Lung (tissue), 11 donors: ENCODE measurements at regions not wholly inside any gene's neighbourhood (a gene's known extent, or its start where the extent isn't known, plus 50 kb on each side); places are given as distances from the start of the nearest gene placed in this dataset.

Experiments
- ATAC-seq: fragments of 200-7000 bp; cut with Tn5 transposase; one replicate; pipeline ENCODE4 v1.9.1; 2020; ENCODE audit warnings: moderate number of reproducible peaks; ENCODE audit not compliant: insufficient read depth, low FRiP score
- DNase-seq, 3 donors: peaks; one replicate each; pipeline ENCODE4 v3.0.0-alpha.2; 2013 to 2017
- H3K27ac ChIP-seq, 2 donors: one replicate each; pipeline ENCODE4 v1.5.1; 2013; ENCODE audit warnings: mild to moderate bottlenecking in 2 of 2, moderate library complexity in 2 of 2, control low read depth in 1 of 2, inconsistent platforms in 1 of 2, low read depth in 1 of 2, low read length in 1 of 2
- H3K27me3 ChIP-seq, 3 donors: one replicate each; pipeline ENCODE4 v1.5.1; 2013; ENCODE audit warnings: low read length in 2 of 3; ENCODE audit not compliant: control insufficient read depth in 3 of 3, insufficient read depth in 3 of 3
- H3K36me3 ChIP-seq, 4 donors: one replicate each; pipeline ENCODE4 v1.5.1; 2013; ENCODE audit warnings: low read length in 4 of 4, mild to moderate bottlenecking in 1 of 4, moderate library complexity in 1 of 4; ENCODE audit not compliant: control insufficient read depth in 4 of 4, insufficient read depth in 4 of 4
- H3K4me1 ChIP-seq, 5 donors: one replicate each; pipeline ENCODE4 v1.5.1; 2013; ENCODE audit warnings: low read length in 5 of 5, mild to moderate bottlenecking in 2 of 5, moderate library complexity in 1 of 5; ENCODE audit not compliant: control insufficient read depth in 5 of 5, insufficient read depth in 5 of 5
- H3K4me3 ChIP-seq: one replicate; pipeline ENCODE4 v1.5.1; 2013; ENCODE audit warnings: mild to moderate bottlenecking, control low read depth, moderate library complexity
- H3K9ac ChIP-seq, 2 donors: one replicate each; pipeline ENCODE4 v1.5.1; 2013; ENCODE audit warnings: low read length in 2 of 2, control low read depth in 1 of 2; ENCODE audit not compliant: insufficient read depth in 1 of 2
- H3K9me3 ChIP-seq, 4 donors: one replicate each; pipeline ENCODE4 v1.5.1; 2013; ENCODE audit warnings: low read length in 3 of 4, mild to moderate bottlenecking in 1 of 4, moderate library complexity in 1 of 4; ENCODE audit not compliant: control insufficient read depth in 4 of 4, insufficient read depth in 3 of 4
- WGBS, 2 donors: extraction: QIAGEN DNeasy Blood & Tissue Kit; methylation state at CpG; one replicate each; pipeline ENCODE4 v1.1.7; 2013; 5-methylcytosine and 5-hydroxymethylcytosine counted together
- TF ChIP-seq, protein P1 (sequence below): IDR thresholded peaks from 2 replicates; pipeline ENCODE4 v1.5.1; 2012; ENCODE audit warnings: mild to moderate bottlenecking; ENCODE audit errors: control extremely low read depth, extremely low read depth
- donor health status: control.
- donor health status: control.
- donor health status: Bipolar disorder and iron deficiency.
- donor health status: healthy.
- donor health status: DM: yes; HTN: yes; CAD: no.

DNA sequence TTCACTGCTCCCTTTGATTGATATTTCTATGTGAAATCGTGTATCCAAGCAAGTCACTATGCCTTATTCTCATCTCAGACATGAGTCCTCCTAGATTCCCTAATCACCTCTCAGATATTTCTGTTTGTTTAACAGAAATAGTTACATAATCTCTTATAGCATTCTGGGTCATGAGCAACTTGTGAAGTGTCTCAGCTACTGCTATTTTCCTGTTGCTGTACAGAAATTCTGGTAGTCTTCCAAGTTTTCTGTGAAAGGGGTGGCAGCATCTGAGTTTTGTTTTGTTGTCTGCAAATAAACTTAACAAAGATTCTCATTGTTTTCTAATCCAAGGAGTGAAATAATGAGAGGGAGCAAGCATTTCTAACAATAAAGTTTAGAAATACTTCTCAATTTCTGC lies 256.9 kb upstream of the ST8SIA4 start:
- TF ChIP-seq, protein P1, sequence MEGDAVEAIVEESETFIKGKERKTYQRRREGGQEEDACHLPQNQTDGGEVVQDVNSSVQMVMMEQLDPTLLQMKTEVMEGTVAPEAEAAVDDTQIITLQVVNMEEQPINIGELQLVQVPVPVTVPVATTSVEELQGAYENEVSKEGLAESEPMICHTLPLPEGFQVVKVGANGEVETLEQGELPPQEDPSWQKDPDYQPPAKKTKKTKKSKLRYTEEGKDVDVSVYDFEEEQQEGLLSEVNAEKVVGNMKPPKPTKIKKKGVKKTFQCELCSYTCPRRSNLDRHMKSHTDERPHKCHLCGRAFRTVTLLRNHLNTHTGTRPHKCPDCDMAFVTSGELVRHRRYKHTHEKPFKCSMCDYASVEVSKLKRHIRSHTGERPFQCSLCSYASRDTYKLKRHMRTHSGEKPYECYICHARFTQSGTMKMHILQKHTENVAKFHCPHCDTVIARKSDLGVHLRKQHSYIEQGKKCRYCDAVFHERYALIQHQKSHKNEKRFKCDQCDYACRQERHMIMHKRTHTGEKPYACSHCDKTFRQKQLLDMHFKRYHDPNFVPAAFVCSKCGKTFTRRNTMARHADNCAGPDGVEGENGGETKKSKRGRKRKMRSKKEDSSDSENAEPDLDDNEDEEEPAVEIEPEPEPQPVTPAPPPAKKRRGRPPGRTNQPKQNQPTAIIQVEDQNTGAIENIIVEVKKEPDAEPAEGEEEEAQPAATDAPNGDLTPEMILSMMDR = no peak
- Histone ChIP-seq H3K27ac (no peak overlapping the region), H3K27me3 (no peaks in the 10 kb centered on the region), H3K36me3 (no peaks in the 10 kb centered on the region), H3K4me1 (no peaks in the 10 kb centered on the region), H3K9ac (no peak overlapping the region), H3K9me3 (peaks cover 0 to 2% (median 0%) of the 10 kb centered on the region in 4 donors), H3K4me3 (no peak overlapping the region)
- DNase-seq (peak in 2 of 3 donors; percentile 45 to 49), ATAC-seq (no peak)
- WGBS, 2 donors = 36 to 62% methylated on average over 1 of the region's 1 CpG

DNA sequence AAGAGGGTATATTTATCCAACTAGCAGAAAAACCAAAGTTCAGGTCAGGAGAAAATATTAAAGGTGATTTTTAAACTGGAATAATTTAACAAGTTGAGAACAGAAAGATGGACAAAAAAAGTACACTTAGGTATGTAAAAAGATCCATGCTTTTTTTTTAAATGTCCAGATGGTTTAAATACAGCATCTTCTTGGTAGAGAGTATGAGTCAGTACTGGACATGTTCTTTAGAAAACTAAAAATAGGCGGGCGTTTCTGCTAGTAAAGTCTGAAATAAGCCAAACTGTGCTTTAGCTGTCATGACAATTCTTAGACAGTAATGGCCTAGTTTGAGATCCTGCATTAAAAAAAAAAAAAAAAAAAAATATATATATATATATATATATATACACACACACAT lies 255.9 kb upstream of the ST8SIA4 start:
- H3K36me3 ChIP-seq = no peaks in the 10 kb centered on the region
- H3K9ac ChIP-seq = no peak overlapping the region
- H3K9me3 ChIP-seq = peaks cover 0 to 2% (median 0%) of the 10 kb centered on the region in 4 donors
- WGBS, 2 donors = 85 to 94% methylated on average over 2 of the region's 2 CpGs
- no peaks in the 10 kb centered on the region for H3K27me3 ChIP-seq
- DNase-seq (peak in 1 of 3 donors; percentile 8), ATAC-seq (no peak)
- H3K27ac ChIP-seq = no peak overlapping the region
- H3K4me1 ChIP-seq = no peaks in the 10 kb centered on the region
- no peak overlapping the region for H3K4me3 ChIP-seq
- TF ChIP-seq, protein P1 = no peak

DNA sequence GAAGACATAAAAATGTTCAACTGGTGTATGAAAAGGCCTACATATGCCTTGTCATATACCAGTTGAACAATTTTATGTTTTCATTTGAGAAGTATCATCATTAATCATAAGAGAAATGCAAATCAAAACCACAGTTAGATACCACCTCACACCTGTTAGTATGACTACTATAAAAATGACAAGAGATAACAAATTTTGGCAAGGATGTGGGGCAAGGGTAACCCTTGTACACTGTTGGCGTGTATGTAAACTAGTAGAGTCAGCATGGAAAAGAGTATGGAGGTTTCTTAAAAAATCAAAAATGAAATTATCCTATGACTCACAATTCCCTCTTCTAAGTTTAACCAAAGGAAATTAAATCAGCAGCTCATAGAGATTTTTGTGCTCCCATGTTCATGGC lies 250.4 kb upstream of the ST8SIA4 start:
- ATAC-seq = no peak
- no peak overlapping the region for H3K9ac ChIP-seq

DNA sequence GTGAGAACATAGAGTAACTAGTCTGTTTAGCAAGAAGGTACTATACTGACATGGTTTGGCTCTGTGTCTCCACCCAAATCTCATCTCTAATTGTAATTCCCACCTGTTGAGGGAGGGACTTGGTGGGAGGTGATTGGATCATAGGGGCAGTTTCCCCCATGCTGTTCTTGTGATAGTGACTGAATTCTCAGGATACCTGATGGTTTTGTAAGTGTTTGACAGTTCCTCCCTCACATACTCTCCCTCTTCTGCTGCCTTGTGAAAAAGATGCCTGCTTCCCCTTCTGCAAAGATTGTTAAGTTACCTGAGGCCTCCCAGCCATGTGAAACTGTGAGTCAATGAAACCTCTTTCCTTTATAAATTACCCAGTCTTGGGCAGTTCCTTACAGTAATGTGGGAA lies 240.4 kb upstream of the ST8SIA4 start:
- Histone ChIP-seq H3K27ac (no peak overlapping the region), H3K9me3 (peaks cover 0 to 3% (median 0%) of the 10 kb centered on the region in 4 donors), H3K4me1 (no peaks in the 10 kb centered on the region), H3K9ac (no peak overlapping the region), H3K27me3 (no peaks in the 10 kb centered on the region), H3K4me3 (no peak overlapping the region), H3K36me3 (no peaks in the 10 kb centered on the region)
- TF ChIP-seq, protein P1 = no peak
- no peak for ATAC-seq
- DNase-seq = no peak

More for the DNA sequence above, 250.4 kb upstream of the ST8SIA4 start:
- no peaks in the 10 kb centered on the region for H3K4me1 ChIP-seq
- no peak overlapping the region for H3K27ac ChIP-seq
- TF ChIP-seq, protein P1 = no peak
- no peak overlapping the region for H3K4me3 ChIP-seq
- H3K9me3 ChIP-seq = no peaks in the 10 kb centered on the region
- no peaks in the 10 kb centered on the region for H3K36me3 ChIP-seq
- no peak for DNase-seq
- no peaks in the 10 kb centered on the region for H3K27me3 ChIP-seq
- WGBS, 2 donors = 90 to 95% methylated on average over 1 of the region's 1 CpG
